ENCODE measurements at regions not wholly inside any gene's neighbourhood (a gene's known extent, or its start where the extent isn't known, plus 50 kb on each side); places are given as distances from the start of the nearest gene placed in this dataset.

- no peak for DNase-seq
- Mint-ChIP-seq H3K9me3 (peaks cover 8% of the 10 kb centered on the region), H3K27me3 (no peaks in the 10 kb centered on the region), H3K27ac (no peak overlapping the region), H3K36me3 (no peaks in the 10 kb centered on the region), H3K4me1 (no peaks in the 10 kb centered on the region), H3K4me3 (no peak overlapping the region)
Observed at GRCh38 chr13:68428292-68428691, 1198.2 kb upstream of the PCDH9 start.

- H3K36me3 Mint-ChIP-seq: no peaks in the 10 kb centered on the region
- no peaks in the 10 kb centered on the region for H3K27me3 Mint-ChIP-seq
- no peak for DNase-seq
- peaks cover 8% of the 10 kb centered on the region for H3K9me3 Mint-ChIP-seq
- no peak overlapping the region for H3K4me3 Mint-ChIP-seq
- H3K4me1 Mint-ChIP-seq: no peaks in the 10 kb centered on the region
- H3K27ac Mint-ChIP-seq: no peak overlapping the region
Observed at GRCh38 chr13:68417801-68418200, 1187.7 kb upstream of the PCDH9 start.

- H3K27me3 Mint-ChIP-seq: no peaks in the 10 kb centered on the region
- H3K9me3 Mint-ChIP-seq: peaks cover 6% of the 10 kb centered on the region
- no peak overlapping the region for H3K4me3 Mint-ChIP-seq
- no peaks in the 10 kb centered on the region for H3K4me1 Mint-ChIP-seq
- no peaks in the 10 kb centered on the region for H3K36me3 Mint-ChIP-seq
- no peak for DNase-seq
- no peak overlapping the region for H3K27ac Mint-ChIP-seq
Observed at GRCh38 chr13:68410007-68410406, 1179.9 kb upstream of the PCDH9 start.

GRCh38 chr13:68390987-68391386 lies 1160.9 kb upstream of the PCDH9 start:
- Mint-ChIP-seq H3K9me3 (peaks cover 4% of the 10 kb centered on the region), H3K36me3 (no peaks in the 10 kb centered on the region), H3K4me1 (no peaks in the 10 kb centered on the region), H3K27ac (no peak overlapping the region), H3K4me3 (no peak overlapping the region), H3K27me3 (no peaks in the 10 kb centered on the region)
- DNase-seq: no peak

- no peak for DNase-seq
- Mint-ChIP-seq H3K36me3 (no peaks in the 10 kb centered on the region), H3K27ac (no peak overlapping the region), H3K4me3 (no peak overlapping the region), H3K4me1 (no peaks in the 10 kb centered on the region), H3K9me3 (peaks cover 4% of the 10 kb centered on the region), H3K27me3 (no peaks in the 10 kb centered on the region)
Observed at GRCh38 chr13:68386808-68387207, 1156.7 kb upstream of the PCDH9 start.

- Mint-ChIP-seq H3K36me3 (no peaks in the 10 kb centered on the region), H3K27me3 (no peaks in the 10 kb centered on the region), H3K9me3 (no peaks in the 10 kb centered on the region), H3K27ac (no peak overlapping the region), H3K4me3 (no peak overlapping the region), H3K4me1 (no peaks in the 10 kb centered on the region)
- DNase-seq: no peak
Observed at GRCh38 chr13:68380041-68380973, 1150.2 kb upstream of the PCDH9 start.

- DNase-seq: no peak
- no peaks in the 10 kb centered on the region for H3K27me3 Mint-ChIP-seq
- no peaks in the 10 kb centered on the region for H3K9me3 Mint-ChIP-seq
- H3K4me3 Mint-ChIP-seq: no peak overlapping the region
- H3K27ac Mint-ChIP-seq: no peak overlapping the region
- no peaks in the 10 kb centered on the region for H3K36me3 Mint-ChIP-seq
- no peaks in the 10 kb centered on the region for H3K4me1 Mint-ChIP-seq
Observed at GRCh38 chr13:68378294-68378693, 1148.2 kb upstream of the PCDH9 start.

- DNase-seq: no peak
- H3K27me3 Mint-ChIP-seq: no peaks in the 10 kb centered on the region
- H3K4me1 Mint-ChIP-seq: no peaks in the 10 kb centered on the region
- peaks cover 3% of the 10 kb centered on the region for H3K9me3 Mint-ChIP-seq
- H3K36me3 Mint-ChIP-seq: no peaks in the 10 kb centered on the region
- no peak overlapping the region for H3K27ac Mint-ChIP-seq
- no peak overlapping the region for H3K4me3 Mint-ChIP-seq
Observed at GRCh38 chr13:68375004-68375403, 1144.9 kb upstream of the PCDH9 start.

- Mint-ChIP-seq H3K27me3 (no peaks in the 10 kb centered on the region), H3K27ac (no peak overlapping the region)
Observed at GRCh38 chr13:68369739-68370138, 1139.6 kb upstream of the PCDH9 start.

GRCh38 chr13:68368922-68369321 lies 1138.8 kb upstream of the PCDH9 start:
- DNase-seq: no peak
- no peaks in the 10 kb centered on the region for H3K4me1 Mint-ChIP-seq
- H3K9me3 Mint-ChIP-seq: peaks cover 9% of the 10 kb centered on the region
- H3K27me3 Mint-ChIP-seq: no peaks in the 10 kb centered on the region
- H3K4me3 Mint-ChIP-seq: no peak overlapping the region
- no peak overlapping the region for H3K27ac Mint-ChIP-seq
- no peaks in the 10 kb centered on the region for H3K36me3 Mint-ChIP-seq

More at GRCh38 chr13:68369739-68370138, 1139.6 kb upstream of the PCDH9 start:
- H3K36me3 Mint-ChIP-seq: no peaks in the 10 kb centered on the region
- no peak overlapping the region for H3K4me3 Mint-ChIP-seq
- H3K9me3 Mint-ChIP-seq: peaks cover 6% of the 10 kb centered on the region
- H3K4me1 Mint-ChIP-seq: no peaks in the 10 kb centered on the region
- DNase-seq: no peak

GRCh38 chr13:68359105-68359504 lies 1129.0 kb upstream of the PCDH9 start:
- Mint-ChIP-seq H3K4me1 (no peaks in the 10 kb centered on the region), H3K27ac (no peak overlapping the region), H3K27me3 (no peaks in the 10 kb centered on the region), H3K9me3 (peaks cover 3% of the 10 kb centered on the region), H3K4me3 (no peak overlapping the region), H3K36me3 (no peaks in the 10 kb centered on the region)
- no peak for DNase-seq

GRCh38 chr13:68358294-68358705 lies 1128.2 kb upstream of the PCDH9 start:
- DNase-seq: no peak
- Mint-ChIP-seq H3K27me3 (no peaks in the 10 kb centered on the region), H3K4me3 (no peak overlapping the region), H3K27ac (no peak overlapping the region), H3K9me3 (peaks cover 7% of the 10 kb centered on the region), H3K4me1 (no peaks in the 10 kb centered on the region), H3K36me3 (no peaks in the 10 kb centered on the region)

GRCh38 chr13:68350554-68350953 lies 1120.4 kb upstream of the PCDH9 start:
- H3K9me3 Mint-ChIP-seq: peaks cover 4% of the 10 kb centered on the region
- H3K4me1 Mint-ChIP-seq: no peaks in the 10 kb centered on the region
- H3K27ac Mint-ChIP-seq: no peak overlapping the region
- H3K27me3 Mint-ChIP-seq: no peaks in the 10 kb centered on the region
- H3K36me3 Mint-ChIP-seq: no peaks in the 10 kb centered on the region
- no peak overlapping the region for H3K4me3 Mint-ChIP-seq
- DNase-seq: no peak

- Mint-ChIP-seq H3K9me3 (peaks cover 13% of the 10 kb centered on the region), H3K27me3 (no peaks in the 10 kb centered on the region), H3K4me3 (no peak overlapping the region), H3K4me1 (no peaks in the 10 kb centered on the region), H3K27ac (no peak overlapping the region), H3K36me3 (no peaks in the 10 kb centered on the region)
- DNase-seq: no peak
Observed at GRCh38 chr13:68347220-68347619, 1117.1 kb upstream of the PCDH9 start.

GRCh38 chr13:68345963-68346531 lies 1115.9 kb upstream of the PCDH9 start:
- no peak for DNase-seq
- Mint-ChIP-seq H3K4me3 (no peak overlapping the region), H3K27ac (no peak overlapping the region), H3K27me3 (no peaks in the 10 kb centered on the region), H3K36me3 (no peaks in the 10 kb centered on the region), H3K9me3 (peaks cover 13% of the 10 kb centered on the region), H3K4me1 (no peaks in the 10 kb centered on the region)

- H3K4me1 Mint-ChIP-seq: no peaks in the 10 kb centered on the region
- no peaks in the 10 kb centered on the region for H3K36me3 Mint-ChIP-seq
Observed at GRCh38 chr13:68323124-68323523, 1093.0 kb upstream of the PCDH9 start.

More at GRCh38 chr13:68323124-68323523, 1093.0 kb upstream of the PCDH9 start:
- DNase-seq: no peak
- Mint-ChIP-seq H3K4me3 (no peak overlapping the region), H3K27ac (no peak overlapping the region), H3K27me3 (no peaks in the 10 kb centered on the region), H3K9me3 (peaks cover 22% of the 10 kb centered on the region)

All from activated naive CD8-positive, alpha-beta T cell treated with anti-CD3 and anti-CD28 coated beads for 36 hours (primary cell).